ENCODE measurements at regions not wholly inside any gene's neighbourhood (a gene's known extent, or its start where the extent isn't known, plus 50 kb on each side); places are given as distances from the start of the nearest gene placed in this dataset.

DNA sequence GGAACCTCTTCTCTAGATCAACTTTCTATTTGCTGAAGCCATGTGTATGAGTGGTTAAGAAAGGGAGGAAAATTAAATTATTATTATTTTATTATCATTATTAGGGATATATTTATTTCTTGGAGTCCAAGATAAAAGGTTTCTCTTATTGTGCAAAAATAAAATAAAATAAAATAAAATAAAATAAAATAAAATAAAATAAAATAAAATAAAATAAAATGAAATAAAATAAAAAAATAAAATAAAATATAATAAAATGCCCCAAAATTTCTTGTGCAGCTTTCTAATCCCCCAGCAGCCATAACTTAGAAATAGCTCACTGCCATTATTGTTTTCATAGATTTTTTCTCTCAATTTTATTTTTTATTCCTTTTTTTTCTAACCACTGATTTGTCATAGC is 526.8 kb downstream of the VGLL3 start:
- no peak overlapping the region for H3K27ac ChIP-seq (ENCODE audit: low read depth in 1 of 2, low read length in 2 of 2)
- no peaks in the 10 kb centered on the region for H3K9me3 ChIP-seq (ENCODE audit: control insufficient read depth in 4 of 4, low read length in 3 of 4)
- DNase-seq (ENCODE audit: low spot score), result no peak
- H3K9ac ChIP-seq (ENCODE audit: low read depth in 1 of 2, low read length in 2 of 2), result no peak overlapping the region
- no peak for TF ChIP-seq GABPA (IDR thresholded peaks at IDR 0.05 in 1 of 2, conservative IDR thresholded peaks at IDR 0.05 in 1 of 2)
- no peak for TF ChIP-seq REST (IDR thresholded peaks at IDR 0.05)
- no peak for TF ChIP-seq RXRA (IDR thresholded peaks at IDR 0.05)
- no peak for TF ChIP-seq MAX (IDR thresholded peaks at IDR 0.05)
- no peaks in the 10 kb centered on the region for H3K27me3 ChIP-seq (ENCODE audit: control insufficient read depth in 4 of 4, insufficient read depth in 4 of 4, low read length in 3 of 4)
- no peak overlapping the region for H3K4me3 ChIP-seq (ENCODE audit: low read depth in 1 of 3, low read length in 3 of 3)
- H3K4me1 ChIP-seq (ENCODE audit: control insufficient read depth in 4 of 4, insufficient read depth in 4 of 4, low read length in 3 of 4), result no peaks in the 10 kb centered on the region
- H3K36me3 ChIP-seq (ENCODE audit: control insufficient read depth in 4 of 4, insufficient read depth in 3 of 4, low read depth in 1 of 4, low read length in 3 of 4), result no peaks in the 10 kb centered on the region

DNA sequence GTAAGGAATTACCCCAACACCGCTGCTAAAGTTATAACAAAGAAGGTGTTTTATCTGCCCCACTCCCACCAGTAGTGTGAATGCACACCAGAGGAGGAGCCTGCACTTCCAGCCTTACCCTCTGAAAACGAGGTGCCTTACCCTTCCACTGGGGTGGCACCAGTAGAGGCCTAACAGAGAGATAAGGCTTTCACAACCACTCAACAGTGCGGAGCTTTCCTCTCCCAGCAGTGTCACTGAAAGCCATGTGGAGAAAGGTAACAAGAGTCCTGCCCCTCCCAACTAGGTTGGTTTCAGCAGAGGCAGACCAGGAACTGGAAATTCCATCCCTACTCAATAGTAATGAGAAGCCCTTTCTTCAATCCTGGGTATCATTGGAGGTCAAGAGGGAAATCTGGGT is 539.2 kb downstream of the VGLL3 start:
- TF ChIP-seq YY1 (IDR thresholded peaks at IDR 0.05) (no peak), RXRA (IDR thresholded peaks at IDR 0.05) (no peak), MAX (IDR thresholded peaks at IDR 0.05) (no peak), REST (IDR thresholded peaks at IDR 0.05) (no peak), HNF4A (conservative IDR thresholded peaks at IDR 0.05) (no peak), TAF1 (conservative IDR thresholded peaks at IDR 0.05) (no peak), RAD21 (IDR thresholded peaks at IDR 0.05) (no peak), FOXA1 (IDR thresholded peaks at IDR 0.05) (no peak), SP1 (IDR thresholded peaks at IDR 0.05) (no peak), HNF4G (IDR thresholded peaks at IDR 0.05) (no peak), ZBTB33 (IDR thresholded peaks at IDR 0.05) (no peak), JUND (IDR thresholded peaks at IDR 0.05) (no peak), FOXA2 (IDR thresholded peaks at IDR 0.05) (no peak), ATF3 (IDR thresholded peaks at IDR 0.05) (no peak), NR2F2 (IDR thresholded peaks at IDR 0.05) (no peak)
- TF ChIP-seq, protein P1, sequence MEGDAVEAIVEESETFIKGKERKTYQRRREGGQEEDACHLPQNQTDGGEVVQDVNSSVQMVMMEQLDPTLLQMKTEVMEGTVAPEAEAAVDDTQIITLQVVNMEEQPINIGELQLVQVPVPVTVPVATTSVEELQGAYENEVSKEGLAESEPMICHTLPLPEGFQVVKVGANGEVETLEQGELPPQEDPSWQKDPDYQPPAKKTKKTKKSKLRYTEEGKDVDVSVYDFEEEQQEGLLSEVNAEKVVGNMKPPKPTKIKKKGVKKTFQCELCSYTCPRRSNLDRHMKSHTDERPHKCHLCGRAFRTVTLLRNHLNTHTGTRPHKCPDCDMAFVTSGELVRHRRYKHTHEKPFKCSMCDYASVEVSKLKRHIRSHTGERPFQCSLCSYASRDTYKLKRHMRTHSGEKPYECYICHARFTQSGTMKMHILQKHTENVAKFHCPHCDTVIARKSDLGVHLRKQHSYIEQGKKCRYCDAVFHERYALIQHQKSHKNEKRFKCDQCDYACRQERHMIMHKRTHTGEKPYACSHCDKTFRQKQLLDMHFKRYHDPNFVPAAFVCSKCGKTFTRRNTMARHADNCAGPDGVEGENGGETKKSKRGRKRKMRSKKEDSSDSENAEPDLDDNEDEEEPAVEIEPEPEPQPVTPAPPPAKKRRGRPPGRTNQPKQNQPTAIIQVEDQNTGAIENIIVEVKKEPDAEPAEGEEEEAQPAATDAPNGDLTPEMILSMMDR (IDR thresholded peaks at IDR 0.05; ENCODE audit: low read depth, low read length, missing input control), result no peak
- H3K27me3 ChIP-seq (ENCODE audit: control insufficient read depth in 4 of 4, insufficient read depth in 4 of 4, low read length in 3 of 4), result no peaks in the 10 kb centered on the region
- 61% methylated on average over 3 of the region's 3 CpGs for WGBS
- no peaks in the 10 kb centered on the region for H3K9me3 ChIP-seq (ENCODE audit: control insufficient read depth in 4 of 4, low read length in 3 of 4)
- DNase-seq (ENCODE audit: low spot score), result no peak
- H3K4me3 ChIP-seq (ENCODE audit: low read depth in 1 of 3, low read length in 3 of 3), result no peak overlapping the region
- H3K27ac ChIP-seq (ENCODE audit: low read depth in 1 of 2, low read length in 2 of 2), result no peak overlapping the region
- no peaks in the 10 kb centered on the region for H3K36me3 ChIP-seq (ENCODE audit: control insufficient read depth in 4 of 4, insufficient read depth in 3 of 4, low read depth in 1 of 4, low read length in 3 of 4)
- H3K4me1 ChIP-seq (ENCODE audit: control insufficient read depth in 4 of 4, insufficient read depth in 4 of 4, low read length in 3 of 4), result no peaks in the 10 kb centered on the region
- no peak overlapping the region for H3K9ac ChIP-seq (ENCODE audit: low read depth in 1 of 2, low read length in 2 of 2)
